22Rv1 (cell line): ENCODE measurements at regions not wholly inside any gene's neighbourhood (a gene's known extent, or its start where the extent isn't known, plus 50 kb on each side); places are given as distances from the start of the nearest gene placed in this dataset.

Experiments used
- ZFX ChIP-seq: fragments of 450-650 bp; IDR thresholded peaks from 2 replicates; pipeline ENCODE4 v1.6.1; 2017; ENCODE audit warnings: antibody characterized with exemption, borderline replicate concordance
- TF ChIP-seq, protein P1 (sequence below): fragments of 450-650 bp; IDR thresholded peaks from 2 replicates; pipeline ENCODE4 v1.5.1; 2017; ENCODE audit warnings: mild to moderate bottlenecking

DNA sequence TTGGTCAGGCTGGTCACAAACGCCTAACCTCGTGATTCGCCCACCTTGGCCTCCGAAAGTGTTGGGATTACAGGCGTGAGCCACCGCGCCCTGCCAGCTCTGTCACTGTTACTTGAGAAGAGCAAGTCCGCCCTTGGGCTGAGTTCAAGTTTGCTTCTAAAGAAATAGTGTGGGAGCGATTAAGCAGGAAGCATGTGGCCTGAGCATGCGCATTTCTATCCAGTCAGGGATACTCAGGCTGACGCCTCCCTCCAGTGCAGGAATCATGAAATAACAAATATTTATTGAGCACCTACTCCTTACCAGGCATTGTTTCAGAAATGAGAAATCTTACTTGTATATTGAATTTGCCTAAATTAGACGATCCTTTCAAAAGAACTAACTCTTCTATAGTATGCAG lies 166.2 kb downstream of the EDN1 start:
- TF ChIP-seq, protein P1, sequence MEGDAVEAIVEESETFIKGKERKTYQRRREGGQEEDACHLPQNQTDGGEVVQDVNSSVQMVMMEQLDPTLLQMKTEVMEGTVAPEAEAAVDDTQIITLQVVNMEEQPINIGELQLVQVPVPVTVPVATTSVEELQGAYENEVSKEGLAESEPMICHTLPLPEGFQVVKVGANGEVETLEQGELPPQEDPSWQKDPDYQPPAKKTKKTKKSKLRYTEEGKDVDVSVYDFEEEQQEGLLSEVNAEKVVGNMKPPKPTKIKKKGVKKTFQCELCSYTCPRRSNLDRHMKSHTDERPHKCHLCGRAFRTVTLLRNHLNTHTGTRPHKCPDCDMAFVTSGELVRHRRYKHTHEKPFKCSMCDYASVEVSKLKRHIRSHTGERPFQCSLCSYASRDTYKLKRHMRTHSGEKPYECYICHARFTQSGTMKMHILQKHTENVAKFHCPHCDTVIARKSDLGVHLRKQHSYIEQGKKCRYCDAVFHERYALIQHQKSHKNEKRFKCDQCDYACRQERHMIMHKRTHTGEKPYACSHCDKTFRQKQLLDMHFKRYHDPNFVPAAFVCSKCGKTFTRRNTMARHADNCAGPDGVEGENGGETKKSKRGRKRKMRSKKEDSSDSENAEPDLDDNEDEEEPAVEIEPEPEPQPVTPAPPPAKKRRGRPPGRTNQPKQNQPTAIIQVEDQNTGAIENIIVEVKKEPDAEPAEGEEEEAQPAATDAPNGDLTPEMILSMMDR = no peak
- no peak for TF ChIP-seq ZFX
